Glomerular endothelial cell (primary cell): ENCODE measurements at regions not wholly inside any gene's neighbourhood (a gene's known extent, or its start where the extent isn't known, plus 50 kb on each side); places are given as distances from the start of the nearest gene placed in this dataset.
"Not testable (repeated sequence)": the region's sequence is repeated elsewhere in the genome, so short reads cannot be mapped to it uniquely, and the experiment has no call there.

Source experiments
- DNase-seq: peaks from one replicate; pipeline ENCODE4 v3.0.0-alpha.2; 2011; ENCODE audit warnings: low read depth, low spot score; ENCODE audit errors: extremely low read depth

- no peak for DNase-seq
Measured at GRCh38 chr15:61376516-61376915, 147.4 kb upstream of the RORA start.

DNA sequence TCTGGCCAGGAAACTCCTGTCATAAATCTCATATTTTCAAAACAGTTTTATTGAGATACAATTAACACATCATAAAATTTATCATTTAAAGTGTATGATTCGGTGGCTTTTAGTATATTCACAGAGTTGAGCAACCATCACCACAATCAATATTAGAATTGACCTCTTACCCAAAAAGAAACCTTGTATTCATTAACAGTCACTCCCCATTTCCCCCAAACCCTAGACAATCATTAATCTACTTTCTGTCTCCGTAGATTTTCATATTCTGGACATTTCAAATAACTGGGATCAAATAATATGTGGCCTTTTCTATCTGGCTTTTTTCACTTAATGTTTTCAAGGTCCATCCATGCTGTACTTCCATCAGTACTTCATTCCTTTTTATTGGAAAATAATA is 145.7 kb upstream of the RORA start:
- no peak for DNase-seq

- DNase-seq = no peak
Measured at GRCh38 chr15:61367953-61368352, 138.9 kb upstream of the RORA start.

GRCh38 chr15:61364871-61365270 is 135.8 kb upstream of the RORA start:
- no peak for DNase-seq

DNA sequence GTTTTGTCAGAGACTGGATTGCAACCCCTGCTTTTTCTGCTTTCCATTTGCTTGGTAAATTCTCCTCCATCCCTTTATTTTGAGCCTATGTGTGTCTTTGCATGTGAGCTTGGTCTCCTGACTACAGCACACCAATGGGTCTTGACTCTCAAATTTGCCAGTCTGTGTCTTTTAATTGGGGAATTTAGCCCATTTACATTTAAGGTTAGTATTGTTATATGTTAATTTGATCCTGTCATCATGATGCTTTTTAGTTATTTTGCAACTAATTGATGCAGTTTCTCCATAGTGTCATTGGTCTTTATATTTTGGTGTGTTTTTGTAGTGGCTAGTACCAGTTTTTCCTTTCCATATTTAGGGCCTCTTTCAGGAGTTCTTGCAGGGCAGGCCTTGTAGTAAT is 133.8 kb upstream of the RORA start:
- not testable (repeated sequence) for DNase-seq

- no peak for DNase-seq
Measured at GRCh38 chr15:61344293-61344692, 115.2 kb upstream of the RORA start.

GRCh38 chr15:61342390-61342789 is 113.3 kb upstream of the RORA start:
- DNase-seq = no peak

- DNase-seq = no peak
Measured at GRCh38 chr15:61339516-61339915, 110.4 kb upstream of the RORA start.

- DNase-seq = no peak
Measured at GRCh38 chr15:61337541-61337940, 108.4 kb upstream of the RORA start.

DNA sequence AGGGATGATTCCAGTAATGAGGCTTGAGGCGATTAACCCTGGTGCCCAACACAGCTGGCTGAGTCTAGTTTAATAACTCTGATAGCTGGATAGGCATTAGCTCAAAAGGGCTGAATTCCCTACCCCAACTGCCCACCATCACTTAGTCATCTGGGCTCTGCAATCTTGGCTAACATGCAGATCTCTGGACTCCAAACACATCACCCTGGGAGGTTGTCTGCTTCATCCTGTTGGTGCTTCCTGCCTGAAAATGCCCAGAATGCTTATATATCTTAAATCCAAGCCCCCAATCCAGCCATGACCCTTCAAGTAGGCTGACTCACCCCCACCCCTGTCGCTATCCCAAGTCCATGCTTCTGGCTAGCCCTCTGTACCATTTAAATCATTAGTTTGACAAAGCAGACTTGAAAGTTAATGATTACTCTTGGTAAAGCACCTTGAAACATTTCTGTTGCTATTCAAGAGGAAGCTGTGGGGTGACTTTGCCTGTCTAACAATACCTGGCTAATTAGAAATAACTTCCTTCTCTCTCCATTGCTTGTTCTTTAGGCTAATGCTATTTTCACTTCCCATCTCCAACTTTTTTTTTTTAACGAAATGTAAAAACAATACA is 107.0 kb upstream of the RORA start:
- no peak for DNase-seq

- DNase-seq = not testable (repeated sequence)
Measured at GRCh38 chr15:61334714-61335113, 105.6 kb upstream of the RORA start.

- no peak for DNase-seq
Measured at GRCh38 chr15:61331019-61331418, 101.9 kb upstream of the RORA start.

GRCh38 chr15:61327019-61327631 is 98.0 kb upstream of the RORA start:
- DNase-seq = no peak

- no peak for DNase-seq
Measured at GRCh38 chr15:61319892-61320291, 90.8 kb upstream of the RORA start.

DNA sequence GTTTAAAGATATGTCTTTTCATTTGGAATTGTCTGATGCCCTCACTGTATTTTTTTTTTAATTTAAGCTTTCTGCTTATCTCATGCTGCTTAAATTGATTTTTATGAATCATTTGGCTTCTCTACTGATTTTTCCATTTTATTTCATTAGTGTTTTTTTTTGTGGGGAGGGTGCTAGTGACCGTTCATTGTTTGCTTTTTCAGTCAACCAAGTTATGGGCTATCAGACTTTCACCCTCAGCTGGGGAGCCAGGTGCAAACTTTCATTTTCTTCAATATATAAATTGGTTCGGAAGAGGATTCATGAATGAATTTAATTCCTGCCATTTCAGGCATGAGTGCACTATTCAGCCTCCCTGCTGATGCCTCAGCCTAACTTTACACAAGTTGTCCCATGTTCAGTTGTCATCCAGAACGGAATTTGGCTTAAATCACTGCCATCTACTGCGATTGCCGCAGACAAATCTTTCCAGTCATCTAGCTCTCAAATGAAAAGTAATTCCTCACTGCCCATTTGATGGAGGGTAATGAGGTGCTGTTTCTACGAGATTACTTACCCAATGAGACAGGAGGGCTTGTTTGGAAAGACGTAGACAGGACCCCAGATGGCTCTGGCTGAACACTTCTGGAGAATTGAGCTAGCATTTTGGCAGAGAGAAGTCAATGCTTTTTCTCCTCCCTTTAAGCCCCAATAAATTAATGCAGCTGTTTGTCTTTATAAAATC is 89.9 kb upstream of the RORA start:
- no peak for DNase-seq

- DNase-seq = no peak
Measured at GRCh38 chr15:61318301-61318700, 89.2 kb upstream of the RORA start.

DNA sequence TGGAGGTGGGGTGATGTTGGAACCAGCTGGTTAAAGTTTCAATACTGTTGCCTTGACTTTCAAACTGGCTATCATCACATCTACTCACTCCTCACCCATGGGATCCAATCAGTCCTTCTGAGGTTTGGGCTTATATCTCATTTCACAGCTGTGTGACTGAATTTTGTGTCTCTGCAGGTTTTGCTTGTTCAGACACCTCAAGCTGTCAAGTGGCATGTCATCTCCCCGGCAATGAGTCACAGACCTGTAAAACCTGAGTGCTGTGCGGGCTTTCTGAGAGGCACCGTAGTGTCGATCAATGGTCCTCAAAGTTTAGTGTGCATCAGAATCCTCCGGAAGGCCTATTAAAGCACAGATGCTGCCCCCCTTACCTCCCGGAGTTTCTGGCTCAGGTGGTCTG is 86.4 kb upstream of the RORA start:
- no peak for DNase-seq

DNA sequence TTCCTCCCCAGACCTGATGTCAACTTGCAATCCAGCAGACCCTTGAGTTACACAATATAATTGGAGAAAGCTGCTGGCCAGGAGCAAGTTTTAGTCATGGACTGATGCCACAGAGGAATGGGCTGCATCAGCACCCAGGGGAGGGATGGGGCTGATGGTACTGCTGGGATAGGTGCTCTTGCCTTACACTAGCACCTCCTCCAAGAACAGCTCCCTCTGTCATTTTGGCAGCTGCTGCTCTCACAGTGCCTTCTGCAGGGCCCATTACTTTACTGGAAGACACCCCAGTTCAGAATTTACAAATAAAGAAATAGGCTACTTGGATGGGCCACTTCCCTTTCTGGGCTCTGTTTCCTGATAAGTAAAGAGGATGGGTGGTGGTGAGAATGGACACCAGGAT is 85.3 kb upstream of the RORA start:
- no peak for DNase-seq

DNA sequence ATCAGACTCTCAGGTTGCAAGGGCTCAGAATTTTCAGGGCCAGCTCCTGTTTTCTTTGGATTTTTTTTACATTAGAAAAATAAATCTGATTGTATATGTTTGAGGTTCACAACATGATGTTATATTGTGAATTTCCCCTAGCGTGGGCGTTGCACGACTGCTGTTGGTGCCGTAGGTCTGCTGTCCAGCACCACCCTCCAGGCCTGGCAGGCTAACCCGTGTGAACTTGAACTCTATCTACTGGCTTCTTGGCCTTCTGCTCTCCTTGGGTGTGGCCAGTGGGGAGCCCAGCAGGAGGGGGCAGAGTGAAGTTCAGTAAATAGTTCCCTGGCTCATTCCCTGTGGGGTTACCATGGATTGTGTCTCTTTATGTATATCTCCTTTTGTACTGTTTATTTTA is 80.5 kb upstream of the RORA start:
- no peak for DNase-seq

GRCh38 chr15:61309031-61309511 is 80.0 kb upstream of the RORA start:
- no peak for DNase-seq

- no peak for DNase-seq
Measured at GRCh38 chr15:61308437-61308836, 79.3 kb upstream of the RORA start.

- DNase-seq = no peak
Measured at GRCh38 chr15:61307474-61307873, 78.4 kb upstream of the RORA start.
